ENCODE measurements at regions not wholly inside any gene's neighbourhood (a gene's known extent, or its start where the extent isn't known, plus 50 kb on each side); places are given as distances from the start of the nearest gene placed in this dataset.

DNA sequence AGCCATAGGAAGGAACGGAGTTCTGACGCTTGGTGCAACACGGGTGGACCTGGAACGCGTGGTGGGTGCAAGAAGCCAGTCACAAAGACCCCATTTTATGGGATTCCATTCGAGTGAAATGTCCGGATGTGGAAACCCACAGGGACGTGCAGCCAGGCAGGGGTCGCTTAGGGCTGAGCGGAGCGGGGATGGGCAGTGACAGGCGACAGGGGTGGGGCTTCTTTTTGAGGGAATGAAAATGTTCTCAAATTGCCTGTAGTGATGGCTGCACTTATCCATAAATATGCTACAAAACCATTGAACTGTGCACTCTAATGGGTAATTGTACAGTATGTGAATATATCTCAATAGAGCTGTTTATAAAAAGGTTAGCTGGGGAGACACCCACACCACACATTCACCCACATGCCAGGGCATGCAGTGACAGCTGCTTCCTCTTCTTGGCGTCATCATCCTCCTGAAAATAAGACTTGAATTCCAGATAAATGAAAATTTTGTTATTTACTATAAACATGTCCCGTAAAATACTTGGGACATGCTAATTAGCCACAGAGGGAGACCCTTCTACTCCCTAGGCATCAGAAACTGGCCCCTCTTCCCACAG lies 71.3 kb upstream of the OLFM1 start:
- TF ChIP-seq POLR2A (IDR thresholded peaks at IDR 0.05; ENCODE audit: low read length) (no peak), GATA1 (IDR thresholded peaks at IDR 0.05; ENCODE audit: low read depth, low read length) (no peak)
